Panc1 (cell line): ENCODE measurements at regions not wholly inside any gene's neighbourhood (a gene's known extent, or its start where the extent isn't known, plus 50 kb on each side); places are given as distances from the start of the nearest gene placed in this dataset.

Source experiments
- ATAC-seq: fragments of 200-7000 bp; cut with Tn5 transposase; 2 replicates; pipeline ENCODE4 v1.9.1; 2020; ENCODE audit warnings: mild to moderate bottlenecking, moderate library complexity
- BruUV-seq: library from RNA; stranded (reverse); fragments of 400-500 nt; replicated peaks from 2 replicates; lab custom pipeline; 2021; lab: Mats Ljungman, UMichigan
- CTCF ChIA-PET: fragments of 300-600 bp; sonication (Branson Sonifier 250); formaldehyde crosslinking; loops from one replicate; lab custom pipeline; 2022; ENCODE audit warnings: antibody characterized with exemption; lab: Charles Lee
- POLR2A ChIA-PET: fragments of 300-600 bp; sonication (Branson Sonifier 250); formaldehyde crosslinking; loops from one replicate; lab custom pipeline; 2022; ENCODE audit warnings: antibody characterized with exemption; lab: Charles Lee
- DNase-seq: peaks from one replicate; pipeline ENCODE4 v3.0.0-alpha.2; 2010; ENCODE audit warnings: low read depth, low spot score
- H3K27ac ChIP-seq: 2 replicates; pipeline ENCODE4 v1.5.1; 2011; ENCODE audit warnings: mild to moderate bottlenecking, low read length, inconsistent platforms
- H3K27me3 ChIP-seq: fragments of 200-500 bp; sonication (Bioruptor generic); 2 replicates; pipeline ENCODE4 v1.6.0; 2014; ENCODE audit warnings: low read length, inconsistent platforms; ENCODE audit not compliant: control insufficient read depth, insufficient read depth
- H3K36me3 ChIP-seq: fragments of 200-500 bp; sonication (Bioruptor generic); 2 replicates; pipeline ENCODE4 v1.5.1; 2014; ENCODE audit warnings: inconsistent platforms, mild to moderate bottlenecking, low read length, moderate library complexity; ENCODE audit not compliant: control insufficient read depth, insufficient read depth
- H3K4me1 ChIP-seq: 2 replicates; pipeline ENCODE4 v1.5.1; 2011; ENCODE audit warnings: inconsistent platforms, mild to moderate bottlenecking, low read length, moderate library complexity; ENCODE audit not compliant: control insufficient read depth, insufficient read depth
- H3K4me3 ChIP-seq, 2 experiments: 2 replicates each; pipeline ENCODE4 v1.5.1; 2011 to 2012; ENCODE audit warnings: low read depth in 2 of 2, low read length in 2 of 2, mild to moderate bottlenecking in 2 of 2, inconsistent platforms in 1 of 2, moderate library complexity in 1 of 2
- H3K9me3 ChIP-seq: fragments of 200-500 bp; sonication (Bioruptor generic); 2 replicates; pipeline ENCODE4 v1.5.1; 2014; ENCODE audit warnings: low read depth, mild to moderate bottlenecking, inconsistent platforms, low read length, moderate library complexity; ENCODE audit not compliant: control insufficient read depth, insufficient read depth
- CTCF ChIP-seq: fragments of 450-650 bp; IDR thresholded peaks from 2 replicates; pipeline ENCODE4 v1.5.1; 2017; ENCODE audit warnings: mild to moderate bottlenecking
- POLR2AphosphoS5 ChIP-seq: IDR thresholded peaks from 2 replicates; pipeline ENCODE4 v1.6.1; 2012; ENCODE audit warnings: mild to moderate bottlenecking, low read depth, low read length, moderate library complexity
- REST ChIP-seq, 2 experiments: IDR thresholded peaks; 2 replicates each; pipeline ENCODE4 v1.6.1; 2011 to 2012; ENCODE audit warnings: low read depth in 2 of 2, control low read depth in 1 of 2, low read length in 1 of 2, mild to moderate bottlenecking in 1 of 2, moderate library complexity in 1 of 2; ENCODE audit not compliant: insufficient read depth in 1 of 2
- SIN3A ChIP-seq: IDR thresholded peaks from 2 replicates; pipeline ENCODE4 v1.6.1; 2012; ENCODE audit warnings: low read depth, mild to moderate bottlenecking, low read length, moderate library complexity, borderline replicate concordance; ENCODE audit not compliant: insufficient read depth
- TCF7L2 ChIP-seq: IDR thresholded peaks from 2 replicates; pipeline ENCODE4 v1.6.1; 2011; ENCODE audit warnings: mild to moderate bottlenecking, low read depth, low read length, inconsistent platforms
- in situ Hi-C: cut with HindIII; loops from 2 replicates; pipeline ENCODE4 v1.10.0; 2016; ENCODE audit warnings: low sequenced_read_pairs, low pct_unique_long_range_greater_than_20kb
- intact Hi-C: fragments of 100-400 bp; cut with micrococcal nuclease; formaldehyde crosslinking; loops from one replicate; pipeline ENCODE4 v1.10.0; 2022; ENCODE audit not compliant: unreplicated experiment

GRCh38 chr15:96207377-96208006 is 123.0 kb upstream of the NR2F2 start:
- H3K9me3 ChIP-seq: no peaks in the 10 kb centered on the region
- H3K36me3 ChIP-seq: no peaks in the 10 kb centered on the region
- H3K4me1 ChIP-seq: peaks cover 12% of the 10 kb centered on the region; the same call in 1 of the 2 replicates
- CTCF ChIA-PET: no interaction called here
- in situ Hi-C loops (no loop called here), intact Hi-C loops (no loop called here)
- no peaks in the 10 kb centered on the region for H3K27me3 ChIP-seq
- ATAC-seq (no peak), DNase-seq (no peak)
- no TSS peak for BruUV-seq
- TF ChIP-seq POLR2AphosphoS5 (no peak), CTCF (no peak)
- peak overlapping the region; percentile 0; the same call in 1 of the 2 replicates for H3K27ac ChIP-seq
- no peak overlapping the region for H3K4me3 ChIP-seq
- POLR2A ChIA-PET: no interaction called here

DNA sequence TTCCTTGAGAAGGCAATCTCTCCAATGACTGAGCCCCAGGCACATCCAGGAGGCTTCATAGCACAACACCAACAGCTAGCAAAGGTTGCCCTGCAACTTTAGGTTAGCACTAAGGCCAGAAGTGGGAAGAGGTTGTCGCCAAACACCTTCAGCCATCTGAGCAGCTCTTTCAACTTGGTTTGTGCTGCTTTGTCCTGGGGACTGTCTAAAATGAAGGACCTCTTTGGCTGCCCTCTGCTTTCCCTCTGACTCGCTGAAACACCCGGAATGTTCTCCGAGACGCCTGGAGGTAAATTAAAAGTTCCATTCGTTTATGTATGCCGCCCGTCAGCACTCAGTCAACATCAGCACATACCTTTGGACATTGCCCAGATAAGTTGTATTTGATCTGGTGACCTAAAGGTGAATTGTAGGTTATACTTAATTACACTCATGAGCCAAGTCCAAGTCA is 121.2 kb upstream of the NR2F2 start:
- H3K9me3 ChIP-seq: no peaks in the 10 kb centered on the region
- CTCF ChIA-PET: interaction anchor here (0.6 kb wide), 1 partner anchor 118 kb away, joined by 5 read pairs; no protein-coding TSS in a partner anchor
- intact Hi-C loops (no loop called here), in situ Hi-C loops (no loop called here)
- no peak for DNase-seq
- BruUV-seq: no TSS peak
- peak overlapping the region; percentile 75 for H3K27ac ChIP-seq
- H3K27me3 ChIP-seq: no peaks in the 10 kb centered on the region
- POLR2A ChIA-PET: no interaction called here
- H3K4me1 ChIP-seq: peaks cover 12% of the 10 kb centered on the region; the same call in 1 of the 2 replicates
- H3K36me3 ChIP-seq: no peaks in the 10 kb centered on the region
- peak; percentile 86 for ATAC-seq
- peak overlapping the region in 1 of 2 experiments; percentile 17; a peak in 2 of 4 replicates for H3K4me3 ChIP-seq
- TF ChIP-seq TCF7L2: peak; percentile 98
- 0 out of 4 replicates have a peak, but pooled peaks of 1 of the 2 experiments have one; percentile 17 for TF ChIP-seq REST (IDR thresholded peaks at IDR 0.05; ENCODE audit: insufficient read depth in 1 of 2, low read depth in 2 of 2, low read length in 1 of 2)
- no peak for TF ChIP-seq SIN3A
- peak; percentile 32; the same call in 1 of the 2 replicates for TF ChIP-seq POLR2AphosphoS5
- TF ChIP-seq CTCF: no peak
